NCI-H2227 (cell line): ENCODE measurements at regions not wholly inside any gene's neighbourhood (a gene's known extent, or its start where the extent isn't known, plus 50 kb on each side); places are given as distances from the start of the nearest gene placed in this dataset.

Experiments
- DNase-seq: peaks from one replicate; lab custom pipeline; 2025; ENCODE audit not compliant: unreplicated experiment; lab: John Stamatoyannopoulos, UW

GRCh38 chr9:91120200-91120599 lies 241.5 kb downstream of the AUH start:
- no peak for DNase-seq

GRCh38 chr9:91122755-91123154 lies 239.0 kb downstream of the AUH start:
- no peak for DNase-seq

- no peak for DNase-seq
These were observed 234.8 kb downstream of the AUH start for GRCh38 chr9:91126761-91127445.

- DNase-seq: no peak
These were observed 234.1 kb downstream of the AUH start for GRCh38 chr9:91127653-91128052.

- no peak for DNase-seq
These were observed 230.9 kb downstream of the AUH start for GRCh38 chr9:91130796-91131318.

- DNase-seq: no peak
These were observed 230.3 kb downstream of the AUH start for GRCh38 chr9:91131433-91131839.

GRCh38 chr9:91132576-91133073 lies 229.1 kb downstream of the AUH start:
- DNase-seq: no peak

- no peak for DNase-seq
These were observed 227.1 kb downstream of the AUH start for GRCh38 chr9:91134608-91135007.

GRCh38 chr9:91137391-91137790 lies 224.3 kb downstream of the AUH start:
- no peak for DNase-seq

- DNase-seq: no peak
These were observed 223.0 kb downstream of the AUH start for GRCh38 chr9:91138760-91139159.

GRCh38 chr9:91141407-91141965 lies 220.2 kb downstream of the AUH start:
- DNase-seq: no peak

- no peak for DNase-seq
These were observed 218.6 kb downstream of the AUH start for GRCh38 chr9:91143162-91143561.

GRCh38 chr9:91143642-91144041 lies 218.1 kb downstream of the AUH start:
- DNase-seq: no peak

- no peak for DNase-seq
These were observed 216.9 kb downstream of the AUH start for GRCh38 chr9:91144769-91145168.

- no peak for DNase-seq
These were observed 216.2 kb downstream of the AUH start for GRCh38 chr9:91145496-91145895.

- DNase-seq: no peak
These were observed 215.2 kb downstream of the AUH start for GRCh38 chr9:91146391-91147019.

- no peak for DNase-seq
These were observed 214.5 kb downstream of the AUH start for GRCh38 chr9:91147079-91147708.

GRCh38 chr9:91148306-91148705 lies 213.4 kb downstream of the AUH start:
- no peak for DNase-seq

- no peak for DNase-seq
These were observed 211.3 kb downstream of the AUH start for GRCh38 chr9:91150273-91150997.

- no peak for DNase-seq
These were observed 210.6 kb downstream of the AUH start for GRCh38 chr9:91150998-91151717.
